Stimulated activated CD8-positive, alpha-beta memory T cell treated with anti-CD3 and anti-CD28 coated beads, Interleukin-15, amount 100 ng/mL, for 1 hour (primary cell): ENCODE measurements at regions not wholly inside any gene's neighbourhood (a gene's known extent, or its start where the extent isn't known, plus 50 kb on each side); places are given as distances from the start of the nearest gene placed in this dataset.
"Not testable (repeated sequence)": the region's sequence is repeated elsewhere in the genome, so short reads cannot be mapped to it uniquely, and the experiment has no call there.

Source experiments
- DNase-seq: peaks from one replicate; pipeline ENCODE4 v3.0.0-alpha.2; 2020; ENCODE audit warnings: low read depth

DNA sequence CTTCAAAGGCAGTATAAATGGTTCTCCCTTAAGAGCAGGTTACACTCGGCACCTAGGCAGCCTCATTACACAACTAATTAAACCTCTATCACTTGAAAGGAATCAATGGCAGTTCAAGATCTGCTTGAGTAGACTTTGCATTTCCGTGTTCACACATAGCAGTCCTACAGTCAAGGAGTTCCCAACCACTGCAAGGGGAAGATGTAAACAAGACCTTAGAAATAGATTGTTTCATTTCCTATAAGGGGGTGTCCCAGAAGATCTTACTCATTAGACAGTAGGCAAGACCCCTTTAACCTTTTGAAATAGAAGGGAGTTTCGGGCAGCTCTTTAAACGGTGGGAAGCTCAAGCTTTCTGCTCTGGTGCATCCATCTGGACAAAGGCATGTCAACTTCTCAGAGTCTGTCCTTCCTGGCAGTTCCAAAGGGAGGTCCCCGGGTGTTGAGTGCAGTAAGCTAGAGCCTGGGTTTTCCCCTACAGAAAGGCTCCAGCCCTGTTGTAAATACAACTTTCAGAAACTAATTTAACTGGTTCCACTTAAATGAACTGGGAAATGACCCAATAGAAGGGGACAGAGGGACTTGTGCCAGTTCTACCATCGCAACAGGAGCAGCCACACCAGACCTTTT is 150.8 kb downstream of the RBMX2 start:
- no peak for DNase-seq

GRCh38 chrX:130555341-130555740 is 153.6 kb downstream of the RBMX2 start:
- DNase-seq, result no peak

GRCh38 chrX:130555757-130556156 is 154.0 kb downstream of the RBMX2 start:
- no peak for DNase-seq

GRCh38 chrX:130556951-130557350 is 155.2 kb downstream of the RBMX2 start:
- no peak for DNase-seq

DNA sequence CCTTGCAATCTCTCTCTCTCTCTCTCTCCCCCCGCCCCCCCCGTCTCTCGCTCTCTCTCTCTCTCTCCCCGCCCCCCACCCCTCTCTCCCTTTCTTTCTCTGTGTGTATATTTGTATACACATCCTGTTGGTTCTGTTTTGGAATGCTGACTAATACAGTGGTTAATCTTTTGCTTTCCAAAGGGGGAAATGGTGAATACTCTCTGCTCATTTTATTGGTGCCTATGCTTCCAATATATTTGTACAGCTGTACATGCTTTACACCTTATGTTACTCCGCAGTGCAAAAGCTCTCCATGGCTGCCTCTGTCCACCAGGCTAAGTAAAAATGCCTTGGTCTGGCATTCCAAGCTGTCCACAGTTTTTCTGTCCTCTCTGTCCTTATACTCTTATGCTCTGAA is 158.8 kb downstream of the RBMX2 start:
- no peak for DNase-seq

DNA sequence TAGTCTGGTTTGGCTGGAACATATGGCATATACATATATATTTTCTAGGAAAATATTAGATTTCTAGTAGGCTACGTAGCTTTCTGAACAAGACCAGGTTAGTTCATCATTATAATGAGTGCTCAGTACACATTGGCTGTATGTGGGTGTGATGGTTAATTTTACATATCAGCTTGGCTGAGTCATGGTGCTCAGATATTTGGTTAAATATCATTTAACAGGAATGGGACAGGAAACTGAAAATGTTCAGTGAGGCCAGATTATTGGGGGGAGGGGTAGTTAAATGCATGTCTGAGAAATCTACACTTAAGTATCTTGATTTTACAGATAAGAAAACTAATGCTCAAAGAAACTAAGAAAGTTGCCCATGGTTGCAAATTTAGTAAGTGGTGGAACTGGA is 160.1 kb downstream of the RBMX2 start:
- no peak for DNase-seq

- DNase-seq, result no peak
Measured at GRCh38 chrX:130563476-130563875, 161.7 kb downstream of the RBMX2 start.

- no peak for DNase-seq
Measured at GRCh38 chrX:130566028-130566683, 164.4 kb downstream of the RBMX2 start.

DNA sequence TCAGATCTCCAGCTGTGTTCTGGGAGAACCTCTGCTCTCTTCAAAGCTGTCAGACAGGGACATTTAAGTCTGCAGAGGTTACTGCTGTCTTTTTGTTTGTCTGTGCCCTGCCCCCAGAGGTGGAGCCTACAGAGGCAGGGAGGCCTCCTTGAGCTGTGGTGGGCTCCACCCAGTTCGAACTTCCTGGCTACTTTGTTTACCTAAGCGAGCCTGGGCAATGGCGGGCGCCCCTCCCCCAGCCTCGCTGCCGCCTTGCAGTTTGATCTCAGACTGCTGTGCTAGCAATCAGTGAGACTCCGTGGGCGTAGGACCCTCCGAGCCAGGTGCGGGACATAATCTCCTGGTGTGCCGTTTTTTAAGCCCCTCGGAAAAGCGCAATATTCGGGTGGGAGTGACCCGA is 171.2 kb downstream of the RBMX2 start:
- DNase-seq, result not testable (repeated sequence)
